RWPE1 (cell line): ENCODE measurements at regions not wholly inside any gene's neighbourhood (a gene's known extent, or its start where the extent isn't known, plus 50 kb on each side); places are given as distances from the start of the nearest gene placed in this dataset.

Experiments
- CTCF ChIA-PET: fragments of 350-600 bp; sonication (Branson Sonifier 250); formaldehyde crosslinking; extraction: SDS; loops from one replicate; lab custom pipeline; 2021; lab: Yijun Ruan, JAX
- POLR2A ChIA-PET: fragments of 400-600 bp; formaldehyde crosslinking; extraction: SDS; loops from one replicate; lab custom pipeline; 2020; ENCODE audit warnings: antibody characterized with exemption; ENCODE audit not compliant: low non-redundant PET; lab: Yijun Ruan, JAX
- DNase-seq: peaks from one replicate; pipeline ENCODE4 v3.0.0; 2012; ENCODE audit warnings: low spot score
- H3K27ac ChIP-seq: fragments of 450-650 bp; 2 replicates; pipeline ENCODE4 v1.5.1; 2017
- CTCF ChIP-seq: fragments of 450-650 bp; conservative IDR thresholded peaks from 2 replicates; pipeline ENCODE4 v1.5.1; 2017; ENCODE audit warnings: low read depth, mild to moderate bottlenecking

- TF ChIP-seq CTCF, result no peak
- no peak overlapping the region for H3K27ac ChIP-seq
- ChIA-PET CTCF (no interaction called here), POLR2A (no interaction called here)
- DNase-seq, result no peak
These were observed 71.5 kb upstream of the GPBP1 start for GRCh38 chr5:57102189-57102904.

GRCh38 chr5:57102905-57103255, 71.0 kb upstream of the GPBP1 start:
- no peak overlapping the region for H3K27ac ChIP-seq
- DNase-seq, result no peak
- CTCF ChIA-PET, result no interaction called here
- POLR2A ChIA-PET, result no interaction called here
- TF ChIP-seq CTCF, result no peak

- ChIA-PET POLR2A (no interaction called here), CTCF (no interaction called here)
- DNase-seq, result no peak
- H3K27ac ChIP-seq, result no peak overlapping the region
- no peak for TF ChIP-seq CTCF
These were observed 70.4 kb upstream of the GPBP1 start for GRCh38 chr5:57103317-57103907.

GRCh38 chr5:57106661-57107060, 67.2 kb upstream of the GPBP1 start:
- ChIA-PET CTCF (no interaction called here), POLR2A (no interaction called here)
- TF ChIP-seq CTCF, result no peak
- DNase-seq, result no peak
- H3K27ac ChIP-seq, result no peak overlapping the region

- TF ChIP-seq CTCF, result no peak
- no peak overlapping the region for H3K27ac ChIP-seq
- DNase-seq, result no peak
- POLR2A ChIA-PET, result no interaction called here
- CTCF ChIA-PET, result no interaction called here
These were observed 61.9 kb upstream of the GPBP1 start for GRCh38 chr5:57111993-57112392.

GRCh38 chr5:57113481-57113880, 60.4 kb upstream of the GPBP1 start:
- TF ChIP-seq CTCF, result no peak
- H3K27ac ChIP-seq, result no peak overlapping the region
- ChIA-PET CTCF (no interaction called here), POLR2A (no interaction called here)
- DNase-seq, result no peak
